OCI-LY1 (cell line): ENCODE measurements at regions not wholly inside any gene's neighbourhood (a gene's known extent, or its start where the extent isn't known, plus 50 kb on each side); places are given as distances from the start of the nearest gene placed in this dataset.

ENCODE experiments used
- CTCF ChIP-seq: fragments of 200-600 bp; sonication (generic), shearing (Covaris generic); IDR thresholded peaks from 2 replicates; pipeline ENCODE4 v1.5.1; 2017; ENCODE audit warnings: mild to moderate bottlenecking, antibody characterized with exemption, low read length, moderate library complexity, mixed read lengths
- EZH2 ChIP-seq: fragments of 200-600 bp; sonication (generic), shearing (Covaris generic); IDR thresholded peaks from 2 replicates; pipeline ENCODE4 v1.8.0; 2017; ENCODE audit warnings: borderline replicate concordance, mixed run types, mild to moderate bottlenecking, antibody characterized with exemption, low read length, moderate library complexity, mixed read lengths

- no peak for TF ChIP-seq CTCF
- TF ChIP-seq EZH2 = no peak
Measured at GRCh38 chr4:126661194-126661593, 971.6 kb upstream of the INTU start.
